ENCODE measurements at regions not wholly inside any gene's neighbourhood (a gene's known extent, or its start where the extent isn't known, plus 50 kb on each side); places are given as distances from the start of the nearest gene placed in this dataset.

DNA sequence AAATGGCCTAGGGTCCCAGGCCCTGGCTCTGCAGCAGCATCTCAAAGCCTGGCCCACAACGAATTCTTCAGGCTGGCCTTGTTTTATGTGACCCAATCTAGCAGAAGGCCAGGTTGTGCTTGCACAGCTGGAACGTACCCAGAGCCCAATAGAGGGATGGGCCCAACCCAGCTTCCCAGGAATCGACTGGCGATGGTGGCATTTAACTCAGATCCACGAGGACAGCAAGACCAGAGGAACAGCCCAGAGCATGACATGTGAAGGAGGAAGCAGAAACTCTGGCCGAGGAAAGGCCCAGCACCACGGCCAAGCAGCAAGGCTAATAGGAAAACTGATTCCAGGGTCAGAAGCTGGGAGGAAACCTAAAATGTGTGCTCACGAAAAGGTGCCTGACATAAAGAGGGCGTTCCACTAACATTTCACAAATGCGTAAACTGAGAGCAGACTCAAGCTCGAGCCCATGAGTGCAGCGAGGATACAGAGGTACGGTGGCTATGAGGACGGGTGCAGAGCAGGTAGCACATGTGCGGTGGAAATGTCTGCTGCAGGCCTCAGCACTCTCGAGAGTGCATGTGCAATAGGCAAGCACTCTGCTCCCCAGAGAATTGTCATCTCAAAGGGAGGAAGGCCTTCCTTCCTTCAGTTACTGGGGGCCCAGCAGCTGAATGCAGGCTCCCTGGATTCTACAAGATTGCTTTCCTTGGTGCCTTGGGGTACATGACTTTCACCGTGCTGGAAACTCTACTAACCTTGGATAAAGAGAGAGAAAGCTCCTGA is 156.9 kb upstream of the GLI2 start:
- Histone ChIP-seq H3K4me3 (no peak overlapping the region), H3K36me3 (no peaks in the 10 kb centered on the region), H3K4me1 (peaks cover 13% of the 10 kb centered on the region), H3K27me3 (no peaks in the 10 kb centered on the region), H3K9me3 (no peaks in the 10 kb centered on the region), H3K27ac (no peak overlapping the region)
- intact Hi-C loops (cut with DNase I) = no loop called here
- TF ChIP-seq POLR2A (IDR thresholded peaks at IDR 0.05) (no peak), POLR2AphosphoS5 (IDR thresholded peaks at IDR 0.05; ENCODE audit: insufficient read depth in 1 of 2, low read depth in 1 of 2) (no peak)
- TF ChIP-seq, protein P1, sequence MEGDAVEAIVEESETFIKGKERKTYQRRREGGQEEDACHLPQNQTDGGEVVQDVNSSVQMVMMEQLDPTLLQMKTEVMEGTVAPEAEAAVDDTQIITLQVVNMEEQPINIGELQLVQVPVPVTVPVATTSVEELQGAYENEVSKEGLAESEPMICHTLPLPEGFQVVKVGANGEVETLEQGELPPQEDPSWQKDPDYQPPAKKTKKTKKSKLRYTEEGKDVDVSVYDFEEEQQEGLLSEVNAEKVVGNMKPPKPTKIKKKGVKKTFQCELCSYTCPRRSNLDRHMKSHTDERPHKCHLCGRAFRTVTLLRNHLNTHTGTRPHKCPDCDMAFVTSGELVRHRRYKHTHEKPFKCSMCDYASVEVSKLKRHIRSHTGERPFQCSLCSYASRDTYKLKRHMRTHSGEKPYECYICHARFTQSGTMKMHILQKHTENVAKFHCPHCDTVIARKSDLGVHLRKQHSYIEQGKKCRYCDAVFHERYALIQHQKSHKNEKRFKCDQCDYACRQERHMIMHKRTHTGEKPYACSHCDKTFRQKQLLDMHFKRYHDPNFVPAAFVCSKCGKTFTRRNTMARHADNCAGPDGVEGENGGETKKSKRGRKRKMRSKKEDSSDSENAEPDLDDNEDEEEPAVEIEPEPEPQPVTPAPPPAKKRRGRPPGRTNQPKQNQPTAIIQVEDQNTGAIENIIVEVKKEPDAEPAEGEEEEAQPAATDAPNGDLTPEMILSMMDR (IDR thresholded peaks at IDR 0.05) = no peak
- no peak for DNase-seq (ENCODE audit: extremely low spot score in 2 of 2)

GRCh38 chr2:120579916-120580685 is 155.6 kb upstream of the GLI2 start:
- TF ChIP-seq, protein P1 (IDR thresholded peaks at IDR 0.05) = no peak
- TF ChIP-seq POLR2AphosphoS5 (IDR thresholded peaks at IDR 0.05; ENCODE audit: insufficient read depth in 1 of 2, low read depth in 1 of 2) (no peak), POLR2A (IDR thresholded peaks at IDR 0.05) (no peak)
- H3K27ac ChIP-seq = no peak overlapping the region
- intact Hi-C loops (cut with DNase I) = no loop called here
- H3K9me3 ChIP-seq = no peaks in the 10 kb centered on the region
- H3K4me3 ChIP-seq = no peak overlapping the region
- no peaks in the 10 kb centered on the region for H3K27me3 ChIP-seq
- H3K36me3 ChIP-seq = no peaks in the 10 kb centered on the region
- no peak for DNase-seq (ENCODE audit: extremely low spot score in 2 of 2)
- peaks cover 13% of the 10 kb centered on the region for H3K4me1 ChIP-seq

GRCh38 chr2:120580709-120581108 is 155.0 kb upstream of the GLI2 start:
- Histone ChIP-seq H3K27ac (no peak overlapping the region), H3K36me3 (no peaks in the 10 kb centered on the region), H3K4me3 (no peak overlapping the region), H3K27me3 (no peaks in the 10 kb centered on the region), H3K4me1 (peaks cover 13% of the 10 kb centered on the region), H3K9me3 (no peaks in the 10 kb centered on the region)
- DNase-seq (ENCODE audit: extremely low spot score in 2 of 2) = no peak
- intact Hi-C loops (cut with DNase I) = no loop called here
- TF ChIP-seq POLR2AphosphoS5 (IDR thresholded peaks at IDR 0.05; ENCODE audit: insufficient read depth in 1 of 2, low read depth in 1 of 2) (no peak), POLR2A (IDR thresholded peaks at IDR 0.05) (no peak)
- TF ChIP-seq, protein P1 (IDR thresholded peaks at IDR 0.05) = no peak

GRCh38 chr2:120583121-120583520 is 152.5 kb upstream of the GLI2 start:
- Histone ChIP-seq H3K9me3 (no peaks in the 10 kb centered on the region), H3K36me3 (no peaks in the 10 kb centered on the region), H3K27me3 (no peaks in the 10 kb centered on the region), H3K27ac (no peak overlapping the region), H3K4me3 (no peak overlapping the region), H3K4me1 (peaks cover 12% of the 10 kb centered on the region)
- intact Hi-C loops (cut with DNase I) = no loop called here
- no peak for DNase-seq (ENCODE audit: extremely low spot score in 2 of 2)
- no peak for TF ChIP-seq POLR2A (IDR thresholded peaks at IDR 0.05)
- TF ChIP-seq, protein P1 (IDR thresholded peaks at IDR 0.05) = no peak
- no peak for TF ChIP-seq POLR2AphosphoS5 (IDR thresholded peaks at IDR 0.05; ENCODE audit: insufficient read depth in 1 of 2, low read depth in 1 of 2)

Measured in vagina (tissue), 2 donors.